Stimulated activated CD4-positive, alpha-beta T cell treated with anti-CD3 and anti-CD28 coated beads, Interleukin-15, amount 100 ng/mL, for 24 hours (primary cell): ENCODE measurements at regions not wholly inside any gene's neighbourhood (a gene's known extent, or its start where the extent isn't known, plus 50 kb on each side); places are given as distances from the start of the nearest gene placed in this dataset.

Experiments
- DNase-seq: peaks from one replicate; pipeline ENCODE4 v3.0.0-alpha.2; 2020

GRCh38 chr7:157482517-157483087 is 145.8 kb downstream of the DNAJB6 start:
- no peak for DNase-seq

- no peak for DNase-seq
Measured at GRCh38 chr7:157483515-157483914, 146.7 kb downstream of the DNAJB6 start.

- no peak for DNase-seq
Measured at GRCh38 chr7:157483971-157484410, 147.2 kb downstream of the DNAJB6 start.

- no peak for DNase-seq
Measured at GRCh38 chr7:157484411-157485081, 147.7 kb downstream of the DNAJB6 start.

- DNase-seq, result no peak
Measured at GRCh38 chr7:157485361-157485831, 148.6 kb downstream of the DNAJB6 start.

GRCh38 chr7:157486007-157486755 is 149.4 kb downstream of the DNAJB6 start:
- DNase-seq, result no peak

- no peak for DNase-seq
Measured at GRCh38 chr7:157487046-157487770, 150.4 kb downstream of the DNAJB6 start.

GRCh38 chr7:157488281-157488680 is 151.5 kb downstream of the DNAJB6 start:
- no peak for DNase-seq

- DNase-seq, result no peak
Measured at GRCh38 chr7:157488966-157489365, 152.2 kb downstream of the DNAJB6 start.
